NCI-H345 (cell line): ENCODE measurements at regions not wholly inside any gene's neighbourhood (a gene's known extent, or its start where the extent isn't known, plus 50 kb on each side); places are given as distances from the start of the nearest gene placed in this dataset.

Experiments used
- DNase-seq: peaks from one replicate; lab custom pipeline; 2025; lab: John Stamatoyannopoulos, UW

GRCh38 chr3:106217745-106218144, 348.9 kb upstream of the CBLB start:
- no peak for DNase-seq

- no peak for DNase-seq
Observed at GRCh38 chr3:106227068-106227467, 358.3 kb upstream of the CBLB start.

GRCh38 chr3:106228271-106228670, 359.5 kb upstream of the CBLB start:
- DNase-seq, result no peak

GRCh38 chr3:106229495-106230278, 360.9 kb upstream of the CBLB start:
- DNase-seq, result no peak

GRCh38 chr3:106231086-106231485, 362.3 kb upstream of the CBLB start:
- DNase-seq, result no peak

- no peak for DNase-seq
Observed at GRCh38 chr3:106232956-106233355, 364.1 kb upstream of the CBLB start.

- DNase-seq, result no peak
Observed at GRCh38 chr3:106239195-106239697, 370.4 kb upstream of the CBLB start.

GRCh38 chr3:106241593-106241992, 372.8 kb upstream of the CBLB start:
- no peak for DNase-seq

- no peak for DNase-seq
Observed at GRCh38 chr3:106242781-106243180, 374.0 kb upstream of the CBLB start.

GRCh38 chr3:106245400-106245799, 376.6 kb upstream of the CBLB start:
- DNase-seq, result no peak

- no peak for DNase-seq
Observed at GRCh38 chr3:106247902-106248684, 379.3 kb upstream of the CBLB start.

- no peak for DNase-seq
Observed at GRCh38 chr3:106249159-106249558, 380.3 kb upstream of the CBLB start.

- no peak for DNase-seq
Observed at GRCh38 chr3:106249981-106250380, 381.2 kb upstream of the CBLB start.

GRCh38 chr3:106251160-106251892, 382.5 kb upstream of the CBLB start:
- DNase-seq, result no peak

- no peak for DNase-seq
Observed at GRCh38 chr3:106255870-106256248, 387.0 kb upstream of the CBLB start.

- DNase-seq, result no peak
Observed at GRCh38 chr3:106256249-106256957, 387.6 kb upstream of the CBLB start.

- no peak for DNase-seq
Observed at GRCh38 chr3:106257172-106257571, 388.4 kb upstream of the CBLB start.

GRCh38 chr3:106261396-106261795, 392.6 kb upstream of the CBLB start:
- no peak for DNase-seq

- no peak for DNase-seq
Observed at GRCh38 chr3:106261915-106262683, 393.3 kb upstream of the CBLB start.

GRCh38 chr3:106263011-106263410, 394.2 kb upstream of the CBLB start:
- no peak for DNase-seq

- no peak for DNase-seq
Observed at GRCh38 chr3:106263546-106263945, 394.7 kb upstream of the CBLB start.
